Panc1 (cell line): ENCODE measurements at regions not wholly inside any gene's neighbourhood (a gene's known extent, or its start where the extent isn't known, plus 50 kb on each side); places are given as distances from the start of the nearest gene placed in this dataset.

ENCODE experiments used
- POLR2AphosphoS5 ChIP-seq: IDR thresholded peaks from 2 replicates; pipeline ENCODE4 v1.6.1; 2012; ENCODE audit warnings: mild to moderate bottlenecking, low read depth, low read length, moderate library complexity
- SIN3A ChIP-seq: IDR thresholded peaks from 2 replicates; pipeline ENCODE4 v1.6.1; 2012; ENCODE audit warnings: low read depth, mild to moderate bottlenecking, low read length, moderate library complexity, borderline replicate concordance; ENCODE audit not compliant: insufficient read depth
- TCF7L2 ChIP-seq: IDR thresholded peaks from 2 replicates; pipeline ENCODE4 v1.6.1; 2011; ENCODE audit warnings: mild to moderate bottlenecking, low read depth, low read length, inconsistent platforms
- TF ChIP-seq, protein P1 (sequence below): fragments of 450-650 bp; IDR thresholded peaks from 2 replicates; pipeline ENCODE4 v1.5.1; 2017; ENCODE audit warnings: mild to moderate bottlenecking
- TF ChIP-seq, protein P2 (sequence below), 2 experiments: IDR thresholded peaks; 2 replicates each; pipeline ENCODE4 v1.6.1; 2011 to 2012; ENCODE audit warnings: low read depth in 2 of 2, control low read depth in 1 of 2, low read length in 1 of 2, mild to moderate bottlenecking in 1 of 2, moderate library complexity in 1 of 2; ENCODE audit not compliant: insufficient read depth in 1 of 2

DNA sequence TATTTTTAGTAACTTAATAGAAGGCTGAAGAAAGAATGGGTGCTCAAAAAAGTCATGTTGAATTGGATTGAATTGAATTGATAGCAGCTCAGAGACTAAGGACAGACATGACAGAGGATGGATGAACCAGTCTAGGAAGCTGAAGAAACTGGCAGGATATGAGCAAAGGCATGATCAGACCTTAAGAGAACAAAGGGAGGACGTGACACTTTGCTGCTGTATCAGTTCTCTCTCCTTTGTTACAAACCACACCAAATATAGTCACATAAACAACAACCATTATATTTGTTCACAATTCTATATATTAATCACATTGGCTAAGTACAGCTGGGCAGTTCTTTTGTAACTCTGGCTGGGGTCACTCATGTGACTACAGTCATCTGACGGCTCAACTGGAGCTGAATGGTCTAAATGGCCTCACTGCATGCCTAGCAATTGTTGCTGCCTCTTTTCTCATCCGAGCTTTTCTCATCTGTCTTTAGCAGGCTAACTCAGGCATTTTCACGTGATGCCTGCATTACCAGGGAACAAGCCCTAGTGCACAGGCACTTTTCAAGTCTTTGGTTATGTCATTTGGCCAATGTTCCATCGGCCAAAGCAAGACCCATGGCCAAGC, 355.0 kb downstream of the ETNK1 start:
- TF ChIP-seq, protein P1, sequence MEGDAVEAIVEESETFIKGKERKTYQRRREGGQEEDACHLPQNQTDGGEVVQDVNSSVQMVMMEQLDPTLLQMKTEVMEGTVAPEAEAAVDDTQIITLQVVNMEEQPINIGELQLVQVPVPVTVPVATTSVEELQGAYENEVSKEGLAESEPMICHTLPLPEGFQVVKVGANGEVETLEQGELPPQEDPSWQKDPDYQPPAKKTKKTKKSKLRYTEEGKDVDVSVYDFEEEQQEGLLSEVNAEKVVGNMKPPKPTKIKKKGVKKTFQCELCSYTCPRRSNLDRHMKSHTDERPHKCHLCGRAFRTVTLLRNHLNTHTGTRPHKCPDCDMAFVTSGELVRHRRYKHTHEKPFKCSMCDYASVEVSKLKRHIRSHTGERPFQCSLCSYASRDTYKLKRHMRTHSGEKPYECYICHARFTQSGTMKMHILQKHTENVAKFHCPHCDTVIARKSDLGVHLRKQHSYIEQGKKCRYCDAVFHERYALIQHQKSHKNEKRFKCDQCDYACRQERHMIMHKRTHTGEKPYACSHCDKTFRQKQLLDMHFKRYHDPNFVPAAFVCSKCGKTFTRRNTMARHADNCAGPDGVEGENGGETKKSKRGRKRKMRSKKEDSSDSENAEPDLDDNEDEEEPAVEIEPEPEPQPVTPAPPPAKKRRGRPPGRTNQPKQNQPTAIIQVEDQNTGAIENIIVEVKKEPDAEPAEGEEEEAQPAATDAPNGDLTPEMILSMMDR: no peak
- TF ChIP-seq POLR2AphosphoS5: no peak
- no peak for TF ChIP-seq TCF7L2
- no peak for TF ChIP-seq SIN3A
- TF ChIP-seq, protein P2, sequence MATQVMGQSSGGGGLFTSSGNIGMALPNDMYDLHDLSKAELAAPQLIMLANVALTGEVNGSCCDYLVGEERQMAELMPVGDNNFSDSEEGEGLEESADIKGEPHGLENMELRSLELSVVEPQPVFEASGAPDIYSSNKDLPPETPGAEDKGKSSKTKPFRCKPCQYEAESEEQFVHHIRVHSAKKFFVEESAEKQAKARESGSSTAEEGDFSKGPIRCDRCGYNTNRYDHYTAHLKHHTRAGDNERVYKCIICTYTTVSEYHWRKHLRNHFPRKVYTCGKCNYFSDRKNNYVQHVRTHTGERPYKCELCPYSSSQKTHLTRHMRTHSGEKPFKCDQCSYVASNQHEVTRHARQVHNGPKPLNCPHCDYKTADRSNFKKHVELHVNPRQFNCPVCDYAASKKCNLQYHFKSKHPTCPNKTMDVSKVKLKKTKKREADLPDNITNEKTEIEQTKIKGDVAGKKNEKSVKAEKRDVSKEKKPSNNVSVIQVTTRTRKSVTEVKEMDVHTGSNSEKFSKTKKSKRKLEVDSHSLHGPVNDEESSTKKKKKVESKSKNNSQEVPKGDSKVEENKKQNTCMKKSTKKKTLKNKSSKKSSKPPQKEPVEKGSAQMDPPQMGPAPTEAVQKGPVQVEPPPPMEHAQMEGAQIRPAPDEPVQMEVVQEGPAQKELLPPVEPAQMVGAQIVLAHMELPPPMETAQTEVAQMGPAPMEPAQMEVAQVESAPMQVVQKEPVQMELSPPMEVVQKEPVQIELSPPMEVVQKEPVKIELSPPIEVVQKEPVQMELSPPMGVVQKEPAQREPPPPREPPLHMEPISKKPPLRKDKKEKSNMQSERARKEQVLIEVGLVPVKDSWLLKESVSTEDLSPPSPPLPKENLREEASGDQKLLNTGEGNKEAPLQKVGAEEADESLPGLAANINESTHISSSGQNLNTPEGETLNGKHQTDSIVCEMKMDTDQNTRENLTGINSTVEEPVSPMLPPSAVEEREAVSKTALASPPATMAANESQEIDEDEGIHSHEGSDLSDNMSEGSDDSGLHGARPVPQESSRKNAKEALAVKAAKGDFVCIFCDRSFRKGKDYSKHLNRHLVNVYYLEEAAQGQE (IDR thresholded peaks at IDR 0.05; ENCODE audit: insufficient read depth in 1 of 2, low read depth in 2 of 2, low read length in 1 of 2): no peak
